NCI-H748 treated with DMSO at 0.1 percent for 48 hours (cell line): ENCODE measurements at regions not wholly inside any gene's neighbourhood (a gene's known extent, or its start where the extent isn't known, plus 50 kb on each side); places are given as distances from the start of the nearest gene placed in this dataset.
"Not testable (repeated sequence)": the region's sequence is repeated elsewhere in the genome, so short reads cannot be mapped to it uniquely, and the experiment has no call there.

Experiments
- DNase-seq: peaks from one replicate; lab custom pipeline; 2025; lab: John Stamatoyannopoulos, UW

- no peak for DNase-seq
Measured at GRCh38 chrX:125678258-125678657, 358.6 kb downstream of the TEX13C start.

- no peak for DNase-seq
Measured at GRCh38 chrX:125680366-125680765, 360.7 kb downstream of the TEX13C start.

- no peak for DNase-seq
Measured at GRCh38 chrX:125681058-125681457, 361.4 kb downstream of the TEX13C start.

GRCh38 chrX:125681507-125681906 is 361.8 kb downstream of the TEX13C start:
- no peak for DNase-seq

GRCh38 chrX:125690522-125690921 is 370.9 kb downstream of the TEX13C start:
- not testable (repeated sequence) for DNase-seq

GRCh38 chrX:125694171-125694570 is 374.5 kb downstream of the TEX13C start:
- no peak for DNase-seq

GRCh38 chrX:125709074-125709473 is 389.4 kb downstream of the TEX13C start:
- DNase-seq = no peak

- no peak for DNase-seq
Measured at GRCh38 chrX:125709532-125709931, 389.9 kb downstream of the TEX13C start.

GRCh38 chrX:125710403-125711062 is 390.9 kb downstream of the TEX13C start:
- DNase-seq = no peak

GRCh38 chrX:125711103-125711502 is 391.4 kb downstream of the TEX13C start:
- DNase-seq = no peak

- DNase-seq = no peak
Measured at GRCh38 chrX:125713633-125714032, 394.0 kb downstream of the TEX13C start.

- DNase-seq = no peak
Measured at GRCh38 chrX:125727117-125727516, 407.4 kb downstream of the TEX13C start.

- DNase-seq = no peak
Measured at GRCh38 chrX:125736008-125736729, 416.5 kb downstream of the TEX13C start.

- DNase-seq = no peak
Measured at GRCh38 chrX:125742811-125743210, 423.1 kb downstream of the TEX13C start.

GRCh38 chrX:125744914-125745313 is 421.2 kb downstream of the DCAF12L2 start:
- DNase-seq = no peak

GRCh38 chrX:125757794-125758564 is 408.1 kb downstream of the DCAF12L2 start:
- no peak for DNase-seq

GRCh38 chrX:125758819-125759218 is 407.3 kb downstream of the DCAF12L2 start:
- no peak for DNase-seq

- DNase-seq = no peak
Measured at GRCh38 chrX:125762954-125763353, 403.1 kb downstream of the DCAF12L2 start.

GRCh38 chrX:125765347-125765746 is 400.7 kb downstream of the DCAF12L2 start:
- DNase-seq = no peak

- no peak for DNase-seq
Measured at GRCh38 chrX:125769628-125770027, 396.5 kb downstream of the DCAF12L2 start.

- no peak for DNase-seq
Measured at GRCh38 chrX:125778261-125778660, 387.8 kb downstream of the DCAF12L2 start.

- no peak for DNase-seq
Measured at GRCh38 chrX:125782184-125782583, 383.9 kb downstream of the DCAF12L2 start.

- DNase-seq = no peak
Measured at GRCh38 chrX:125786316-125786715, 379.8 kb downstream of the DCAF12L2 start.
